Amniotic stem cell (primary cell): ENCODE measurements at regions not wholly inside any gene's neighbourhood (a gene's known extent, or its start where the extent isn't known, plus 50 kb on each side); places are given as distances from the start of the nearest gene placed in this dataset.

ENCODE experiments used
- DNase-seq: peaks from one replicate; lab custom pipeline; 2025; lab: John Stamatoyannopoulos, UW

DNA sequence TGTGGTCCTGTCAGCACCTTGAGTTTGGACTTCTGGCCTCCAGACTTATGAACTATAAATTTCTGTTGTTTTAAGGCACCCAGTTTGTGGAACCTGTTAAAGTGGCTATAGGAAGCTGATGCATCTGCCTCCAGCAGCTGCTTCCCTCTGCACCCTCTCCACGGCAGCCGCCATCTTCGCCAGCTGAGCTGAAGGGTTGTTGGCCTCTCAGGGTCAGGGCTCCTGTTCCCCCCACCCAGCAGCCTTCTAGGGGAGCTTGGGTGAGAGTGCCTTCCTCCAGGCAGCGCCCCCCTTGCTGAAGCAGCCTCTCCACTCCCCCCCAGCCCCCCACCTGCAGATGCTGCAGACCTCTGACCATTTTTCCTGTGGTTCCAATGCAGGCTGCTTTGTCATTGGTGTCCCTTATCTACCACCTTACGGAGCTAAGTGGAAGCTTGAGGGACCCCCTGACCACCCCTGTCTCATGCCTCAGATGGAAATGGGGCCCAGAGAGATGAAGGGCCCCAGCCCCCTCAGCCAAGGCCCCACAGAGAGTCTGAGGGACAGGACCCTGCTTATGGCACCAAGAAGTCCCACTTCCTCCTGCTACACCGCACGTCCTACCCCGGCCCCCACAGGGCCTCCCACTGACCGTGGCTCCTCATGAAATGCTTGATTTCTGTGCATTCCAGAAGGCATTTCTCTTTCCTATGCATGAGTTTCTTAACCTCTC is 61.4 kb upstream of the TLE3 start:
- no peak for DNase-seq

DNA sequence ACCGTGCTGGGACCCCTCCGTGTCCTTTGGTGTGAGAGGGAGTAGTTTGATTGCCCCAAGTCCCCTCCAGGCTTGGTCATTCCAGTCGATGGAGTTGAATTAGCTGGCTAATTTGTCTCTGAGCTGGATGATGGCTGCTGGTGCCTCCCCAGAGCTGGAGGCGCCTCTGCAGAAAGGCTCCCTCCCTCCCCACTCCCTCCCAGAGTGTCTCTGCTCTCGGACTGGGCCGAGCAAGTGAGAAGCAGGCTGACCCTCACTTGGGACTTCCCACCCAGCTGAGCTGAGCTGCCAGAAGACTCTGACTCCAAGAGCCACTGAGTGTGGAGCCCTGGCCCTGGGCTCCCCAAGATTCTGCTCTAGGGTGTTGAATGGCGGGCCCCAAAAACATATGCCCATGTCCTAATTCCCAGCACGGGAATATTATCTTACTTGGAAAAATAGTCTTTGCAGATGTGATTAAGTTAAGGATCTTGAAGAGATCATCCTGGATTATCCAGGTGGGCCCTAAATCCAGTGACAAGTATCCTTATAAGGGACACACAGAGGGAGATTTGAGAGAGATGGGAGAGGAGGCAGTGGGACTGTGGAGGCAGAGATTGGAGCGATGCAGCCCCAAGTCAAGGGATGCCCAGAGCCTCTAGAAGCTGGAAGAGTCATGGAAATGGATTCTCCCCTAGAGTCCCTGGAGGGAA is 60.7 kb upstream of the TLE3 start:
- DNase-seq, result no peak

DNA sequence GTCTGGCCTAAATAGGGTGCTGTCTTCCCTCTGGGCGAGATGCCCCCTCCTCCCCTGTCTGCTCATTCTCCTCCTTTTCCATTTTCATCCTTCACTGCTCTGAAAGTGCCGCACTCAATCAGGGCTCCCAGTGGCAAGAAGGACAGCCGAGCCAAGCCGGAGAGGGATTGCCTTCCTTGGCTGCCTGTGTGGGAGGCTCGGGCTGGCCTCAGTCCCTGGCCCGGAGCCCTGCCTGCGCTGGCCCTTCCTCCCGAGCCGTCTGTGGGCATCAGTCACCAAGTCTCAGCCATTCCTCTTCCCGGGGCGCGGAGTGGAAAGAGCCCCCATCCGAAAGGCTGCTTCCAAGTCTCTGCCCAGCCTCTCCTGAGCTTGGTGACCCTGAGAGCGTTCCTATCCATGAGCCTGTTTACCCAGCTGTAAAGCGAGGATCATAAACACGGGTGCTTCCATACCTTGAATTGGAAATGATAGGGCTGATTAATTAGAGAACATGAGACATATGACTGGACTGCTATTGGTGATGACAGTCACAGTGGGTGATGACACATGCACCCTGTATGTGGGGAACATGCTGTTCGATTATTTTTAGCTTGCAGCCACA is 59.1 kb upstream of the TLE3 start:
- no peak for DNase-seq

DNA sequence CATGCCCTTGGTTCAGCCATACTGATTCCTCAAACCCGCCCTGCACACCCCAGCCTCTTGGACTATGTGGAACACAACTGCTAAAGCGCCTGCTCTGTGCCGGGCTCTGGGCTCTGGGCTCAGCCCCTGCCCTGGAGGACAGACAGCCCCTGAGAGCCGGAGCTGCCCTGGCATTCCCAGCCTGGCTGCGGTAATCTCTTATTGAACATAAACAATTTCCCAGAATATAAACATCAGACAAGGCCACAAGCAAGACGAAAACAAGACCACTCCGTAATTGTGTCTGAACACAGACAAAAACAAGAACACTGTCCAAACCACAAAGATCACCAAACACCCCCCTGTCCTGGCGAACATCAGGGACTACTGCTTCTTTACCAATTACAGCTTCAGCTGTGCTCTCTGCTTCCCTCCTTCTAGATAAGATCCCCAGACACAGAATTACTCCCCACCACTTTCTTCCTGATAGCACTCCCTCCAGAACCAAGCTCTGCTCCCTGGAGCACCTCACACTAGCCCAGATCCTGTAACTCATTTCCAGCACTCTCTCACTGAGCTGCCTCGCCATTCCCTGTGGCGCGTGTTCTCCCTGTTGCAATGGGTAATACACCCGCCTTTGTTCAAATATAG is 57.1 kb upstream of the TLE3 start:
- DNase-seq, result no peak

DNA sequence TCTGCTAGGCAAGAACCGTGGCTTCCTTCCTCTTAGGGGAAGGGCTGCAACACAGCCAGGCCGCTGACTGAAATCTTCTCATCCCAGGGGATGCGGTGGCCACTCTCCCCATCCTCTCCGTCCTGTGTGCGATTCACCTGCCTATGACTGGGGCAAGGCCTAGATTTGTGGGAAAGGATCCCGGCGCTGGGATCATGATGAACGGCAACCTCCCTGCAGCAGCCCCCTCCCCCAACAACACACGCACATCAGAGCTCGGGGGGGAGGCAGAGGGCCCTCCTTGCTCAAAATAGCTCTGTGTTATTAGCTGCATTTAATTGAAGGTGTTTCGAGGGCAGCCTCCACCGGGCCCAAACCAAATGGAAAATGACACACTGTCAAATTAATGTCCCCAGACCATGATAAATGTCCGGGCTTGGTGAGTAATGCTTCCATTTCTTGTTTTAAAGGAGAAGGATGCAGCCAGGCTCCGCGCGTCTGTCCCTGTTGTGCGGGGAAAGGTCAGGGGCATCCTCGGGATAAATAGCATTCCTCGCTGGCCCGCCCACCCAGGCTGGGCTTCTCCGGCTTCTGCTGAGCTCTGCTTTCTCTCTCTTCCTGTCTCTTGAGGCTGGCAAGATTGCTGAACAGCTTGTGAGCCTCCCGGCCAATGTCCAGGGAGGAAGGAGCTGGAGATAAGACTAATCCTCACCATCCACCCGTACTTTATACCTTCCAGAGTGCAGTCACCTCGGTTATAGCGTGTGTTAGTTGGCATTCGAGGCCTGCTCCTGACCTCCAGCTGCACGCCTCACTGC is 56.4 kb upstream of the TLE3 start:
- DNase-seq, result no peak

DNA sequence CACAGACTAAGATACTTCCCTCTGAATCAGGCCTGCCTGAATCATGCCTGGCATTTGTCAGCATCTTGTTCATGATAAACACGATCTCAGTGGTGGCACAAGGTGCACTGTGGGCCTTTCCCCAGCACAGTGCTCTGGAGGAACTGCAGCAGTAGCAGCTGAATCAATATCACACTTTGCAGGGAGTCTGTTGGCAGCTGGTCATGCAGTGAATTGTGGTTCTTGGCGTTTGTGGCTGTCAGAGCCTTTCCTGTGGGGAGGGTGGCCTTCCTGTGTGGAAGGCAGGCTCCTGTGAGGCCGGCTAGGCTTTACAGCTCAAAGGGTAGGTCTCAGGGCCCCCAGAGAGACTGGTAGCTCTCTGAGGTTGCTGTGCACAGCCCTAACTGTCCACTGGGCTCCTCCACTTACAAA is 54.4 kb upstream of the TLE3 start:
- no peak for DNase-seq

DNA sequence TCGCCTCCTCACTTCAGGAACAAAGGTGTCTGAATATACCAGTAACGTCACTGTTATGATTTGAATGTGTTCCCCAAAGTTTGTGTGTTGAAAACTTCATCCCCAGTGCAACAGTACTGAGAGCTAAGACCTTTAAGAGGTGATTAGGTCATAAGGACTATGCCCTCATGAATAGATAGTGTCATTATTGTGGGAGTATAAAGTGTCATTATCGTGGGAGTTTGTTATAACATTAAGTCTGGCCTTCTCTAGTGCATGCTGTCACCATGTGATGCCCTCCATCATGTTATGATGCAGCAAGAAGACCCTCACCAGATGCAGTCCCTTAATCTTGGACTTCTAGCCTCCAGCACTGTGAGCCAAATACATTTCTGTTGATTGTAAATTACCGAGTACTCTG is 53.7 kb upstream of the TLE3 start:
- DNase-seq, result no peak

DNA sequence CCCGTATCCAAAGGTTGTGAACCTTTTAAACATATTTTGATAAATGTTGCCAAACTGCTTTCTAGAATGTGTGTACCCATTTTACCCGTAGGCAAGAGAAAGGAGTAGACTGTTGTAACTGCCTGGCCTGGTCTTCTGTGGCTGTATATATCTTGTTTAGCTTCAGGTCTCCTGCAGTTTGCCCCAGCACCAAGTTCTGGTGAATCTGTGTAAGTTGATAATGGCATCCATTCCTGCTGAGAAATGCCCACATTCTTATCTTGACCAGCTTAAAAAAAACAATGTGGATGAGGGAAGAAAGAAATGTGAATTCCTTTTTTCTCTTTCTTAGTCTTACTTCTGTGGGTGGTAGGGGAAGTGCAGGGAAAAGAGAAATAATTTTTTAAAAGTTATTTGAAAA is 53.3 kb upstream of the TLE3 start:
- no peak for DNase-seq

DNA sequence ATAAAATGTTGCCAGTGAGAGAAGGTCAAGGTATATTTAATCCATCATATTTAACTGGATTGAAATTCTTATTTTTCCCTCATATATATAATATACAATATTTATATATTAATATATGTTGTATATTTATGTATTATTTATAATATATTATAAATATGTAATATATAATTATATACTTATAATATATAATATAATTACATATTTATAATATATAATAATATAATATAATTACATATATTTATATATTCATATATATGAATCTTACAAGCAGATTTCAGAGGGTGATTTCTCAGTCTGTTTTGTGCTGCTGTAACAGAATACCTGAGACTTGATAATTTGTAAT is 52.7 kb upstream of the TLE3 start:
- no peak for DNase-seq

DNA sequence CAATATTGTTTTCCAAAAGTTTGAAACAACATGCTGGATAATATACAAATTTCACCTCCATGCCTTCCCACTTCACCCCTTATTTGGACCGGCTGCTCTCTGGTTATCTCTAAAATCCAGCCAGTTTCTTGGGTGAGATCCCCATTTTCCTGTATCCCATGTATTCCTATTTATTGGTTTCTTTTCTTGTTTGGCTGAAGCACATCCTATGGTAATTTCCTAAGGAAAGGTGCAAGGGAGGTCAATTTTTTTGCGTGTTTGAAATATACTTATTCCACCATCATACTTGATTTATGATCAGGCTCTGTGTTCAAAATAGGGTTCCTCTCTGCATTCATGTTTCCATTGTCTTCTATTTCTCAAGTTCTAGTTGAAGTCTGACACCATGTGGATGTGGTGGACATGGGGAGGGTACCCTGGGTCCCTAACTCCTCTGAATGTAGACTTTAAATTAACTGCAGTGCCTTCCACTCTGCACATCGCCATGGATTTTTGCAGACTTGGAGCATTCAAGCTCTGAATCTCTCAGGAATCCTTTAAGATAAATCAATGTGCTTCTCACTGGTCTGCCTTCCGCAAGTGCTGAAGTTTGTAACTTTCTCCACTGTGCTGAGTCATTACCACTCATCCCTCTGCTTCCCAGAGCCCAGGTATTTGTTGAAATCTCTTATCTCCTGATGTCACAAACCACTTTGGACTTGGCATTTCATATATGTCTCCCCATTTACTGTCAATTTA is 52.1 kb upstream of the TLE3 start:
- DNase-seq, result no peak

DNA sequence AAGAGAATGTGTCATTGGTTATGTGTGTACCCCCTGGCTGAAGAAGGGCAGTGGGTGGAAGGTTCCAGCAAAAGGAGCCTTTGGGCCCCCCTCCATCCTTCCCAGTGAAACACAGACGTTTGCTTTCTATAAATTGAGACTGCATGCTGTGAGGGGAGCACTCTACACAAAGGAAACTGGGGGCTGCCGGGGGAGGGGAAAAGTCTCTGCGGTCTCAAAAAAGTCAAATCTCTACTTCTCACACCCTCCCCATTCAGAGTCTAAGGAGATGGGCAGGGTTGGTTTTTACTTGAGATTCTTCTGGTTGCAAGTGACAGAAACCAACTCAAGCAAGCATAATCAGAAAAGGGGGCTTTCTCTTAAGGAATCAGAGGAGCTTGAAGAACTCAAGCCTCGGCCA is 50.1 kb upstream of the TLE3 start:
- DNase-seq, result no peak
